ENCODE measurements at regions not wholly inside any gene's neighbourhood (a gene's known extent, or its start where the extent isn't known, plus 50 kb on each side); places are given as distances from the start of the nearest gene placed in this dataset.
A peak's percentile ranks its signal among the peaks of the same experiment; 100 is the strongest.
"Not testable (repeated sequence)": the region's sequence is repeated elsewhere in the genome, so short reads cannot be mapped to it uniquely, and the experiment has no call there.

DNA sequence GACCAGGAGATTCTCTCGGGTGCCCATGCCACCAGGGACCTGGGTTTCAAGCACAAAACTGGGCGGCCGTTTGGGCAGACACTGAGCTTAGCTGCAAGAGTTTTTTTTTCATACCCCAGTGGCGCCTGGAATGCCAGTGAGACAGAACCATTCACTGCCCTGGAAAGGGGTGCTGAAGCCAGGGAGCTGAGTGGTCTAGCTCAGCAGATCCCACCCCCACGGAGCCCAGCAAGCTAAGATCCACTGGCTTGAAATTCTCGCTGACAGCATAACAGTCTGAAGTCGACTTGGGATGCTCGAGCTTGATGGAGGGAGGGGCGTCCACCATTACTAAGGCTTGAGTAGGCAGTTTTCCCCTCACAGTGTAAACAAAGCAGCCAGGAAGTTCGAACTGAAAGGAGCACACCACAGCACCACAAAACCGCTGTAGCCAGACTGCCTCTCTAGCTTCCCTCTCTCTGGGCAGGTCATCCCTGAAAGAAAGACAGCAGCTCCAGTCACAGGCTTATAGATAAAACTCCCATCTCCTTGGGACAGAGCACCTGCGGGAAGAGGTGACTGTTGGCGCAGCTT, 157.7 kb downstream of the GIPC2 start:
- not testable (repeated sequence) for H3K4me1 ChIP-seq (ENCODE audit: control insufficient read depth, insufficient read depth, low read length); H3K36me3 ChIP-seq (ENCODE audit: insufficient read depth, low read length); H3K4me3 ChIP-seq (ENCODE audit: low read length); H3K27me3 ChIP-seq (ENCODE audit: control insufficient read depth, insufficient read depth, low read length); H3K4me2 ChIP-seq (ENCODE audit: low read length); H3K9ac ChIP-seq (ENCODE audit: low read depth, low read length); H3K9me3 ChIP-seq (replicated peaks; ENCODE audit: low read length)

DNA sequence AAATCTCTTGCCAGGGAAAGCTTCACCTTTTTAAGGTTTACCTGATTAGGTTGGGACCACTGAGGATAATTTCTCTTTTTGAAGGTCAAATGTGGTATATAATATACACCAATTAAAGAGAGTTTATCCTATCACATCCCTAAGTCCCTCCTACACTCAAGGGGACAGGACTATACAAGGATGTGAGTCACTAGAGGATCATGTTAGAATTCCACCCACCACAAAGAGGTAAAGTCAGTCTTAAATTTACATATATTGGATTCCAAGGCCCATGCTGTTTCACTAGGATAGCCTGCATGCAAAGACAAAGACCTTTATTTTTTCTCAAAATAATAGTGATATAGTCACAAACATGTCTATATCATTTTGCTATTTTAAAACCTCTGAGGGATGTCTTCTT, 164.4 kb downstream of the GIPC2 start:
- Histone ChIP-seq H3K36me3 (ENCODE audit: insufficient read depth, low read length) (no peaks in the 10 kb centered on the region), H3K9ac (ENCODE audit: low read depth, low read length) (no peak overlapping the region), H3K4me2 (ENCODE audit: low read length) (no peak overlapping the region), H3K9me3 (replicated peaks; ENCODE audit: low read length) (no peaks in the 10 kb centered on the region), H3K4me1 (ENCODE audit: control insufficient read depth, insufficient read depth, low read length) (peaks cover 7% of the 10 kb centered on the region), H3K27me3 (ENCODE audit: control insufficient read depth, insufficient read depth, low read length) (no peaks in the 10 kb centered on the region), H3K4me3 (ENCODE audit: low read length) (no peak overlapping the region)

DNA sequence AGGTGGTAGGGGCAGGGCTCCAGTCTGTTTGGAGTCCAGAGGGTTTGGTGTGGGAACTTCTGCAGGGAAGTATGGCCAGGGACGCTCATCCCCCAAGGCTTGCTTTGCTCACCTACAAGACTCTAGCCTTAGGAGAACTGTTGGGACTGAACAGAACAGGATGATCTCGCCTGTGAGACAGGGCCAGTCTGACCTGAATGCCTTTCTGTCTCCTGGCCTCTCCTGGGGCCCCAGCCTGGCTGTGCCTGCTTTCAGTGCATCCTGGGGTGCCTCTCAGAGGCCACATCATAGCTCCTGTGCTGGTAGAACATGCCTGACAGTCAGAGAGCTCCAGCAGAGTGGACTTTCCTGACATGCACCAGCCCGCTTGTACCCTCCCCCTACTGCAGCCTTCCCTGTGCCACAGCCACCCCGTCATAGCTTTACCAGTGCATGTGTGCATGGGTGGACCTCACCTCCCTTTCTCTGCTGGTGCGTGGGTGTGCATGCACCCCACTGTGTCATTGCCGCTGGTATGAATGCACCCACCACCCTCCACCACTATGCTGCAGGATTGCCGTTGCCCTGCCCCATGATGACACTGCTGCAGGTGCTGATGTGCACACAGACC, 165.8 kb downstream of the GIPC2 start:
- no peaks in the 10 kb centered on the region for H3K27me3 ChIP-seq (ENCODE audit: control insufficient read depth, insufficient read depth, low read length)
- H3K4me2 ChIP-seq (ENCODE audit: low read length) = no peak overlapping the region
- no peaks in the 10 kb centered on the region for H3K36me3 ChIP-seq (ENCODE audit: insufficient read depth, low read length)
- no peaks in the 10 kb centered on the region for H3K9me3 ChIP-seq (replicated peaks; ENCODE audit: low read length)
- H3K4me1 ChIP-seq (ENCODE audit: control insufficient read depth, insufficient read depth, low read length) = peaks cover 7% of the 10 kb centered on the region
- H3K9ac ChIP-seq (ENCODE audit: low read depth, low read length) = no peak overlapping the region
- no peak overlapping the region for H3K4me3 ChIP-seq (ENCODE audit: low read length)

DNA sequence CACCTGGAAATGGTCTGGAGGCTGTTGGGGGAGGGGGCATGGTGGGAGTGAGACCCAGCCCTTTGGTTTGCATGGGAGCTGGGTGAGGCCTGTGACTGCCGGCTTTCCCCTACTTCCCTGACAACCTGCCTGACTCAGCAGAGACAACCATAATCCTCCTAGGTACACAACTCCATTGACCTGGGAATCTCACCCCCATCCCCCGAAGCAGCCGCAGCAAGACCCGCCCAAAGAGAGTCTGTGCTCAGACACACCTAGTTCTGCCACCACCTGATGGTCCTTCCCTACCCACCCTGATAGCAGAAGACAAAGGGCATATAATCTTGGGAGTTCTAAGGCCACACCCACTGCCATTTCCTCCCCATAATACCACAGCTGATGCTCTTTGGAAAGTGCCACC, 168.6 kb downstream of the GIPC2 start:
- no peaks in the 10 kb centered on the region for H3K27me3 ChIP-seq (ENCODE audit: control insufficient read depth, insufficient read depth, low read length)
- no peaks in the 10 kb centered on the region for H3K36me3 ChIP-seq (ENCODE audit: insufficient read depth, low read length)
- H3K4me3 ChIP-seq (ENCODE audit: low read length) = no peak overlapping the region
- no peaks in the 10 kb centered on the region for H3K9me3 ChIP-seq (replicated peaks; ENCODE audit: low read length)
- no peak overlapping the region for H3K4me2 ChIP-seq (ENCODE audit: low read length)
- peaks cover 7% of the 10 kb centered on the region for H3K4me1 ChIP-seq (ENCODE audit: control insufficient read depth, insufficient read depth, low read length)
- H3K9ac ChIP-seq (ENCODE audit: low read depth, low read length) = no peak overlapping the region

DNA sequence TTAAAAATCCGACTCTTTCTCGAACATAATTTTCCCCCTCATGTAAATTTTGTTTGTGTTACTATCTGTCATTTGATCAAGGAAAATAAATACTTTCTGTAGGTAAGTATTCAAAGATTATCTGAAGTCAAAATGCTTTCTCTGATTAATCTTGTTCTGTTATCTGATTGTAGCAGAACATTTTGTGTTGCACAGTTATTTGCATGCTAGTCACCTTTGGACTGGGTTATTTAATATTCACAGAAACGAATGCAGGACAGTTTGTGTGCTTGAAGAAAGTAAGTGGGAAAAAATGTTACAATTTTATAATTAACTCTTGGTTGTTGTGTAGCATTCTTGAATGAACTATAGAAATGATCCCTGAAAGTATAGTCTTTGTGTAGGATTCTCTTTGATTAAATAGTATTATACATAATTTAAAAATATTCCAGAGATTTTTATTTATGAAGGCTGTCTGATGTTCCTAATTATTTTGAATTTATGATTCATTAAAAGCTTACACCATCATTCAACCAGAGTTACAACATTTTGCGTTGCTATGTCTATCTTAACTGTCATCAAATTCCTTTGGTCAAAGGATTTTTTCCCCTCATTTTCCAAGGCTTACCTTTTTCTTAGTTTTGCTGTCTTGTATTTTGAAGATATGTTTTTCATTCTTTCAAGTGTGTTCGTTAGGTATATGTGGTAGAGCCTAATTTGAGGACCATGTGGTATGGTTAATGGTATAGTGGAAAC, 176.6 kb downstream of the GIPC2 start:
- Histone ChIP-seq H3K36me3 (ENCODE audit: insufficient read depth, low read length) (no peaks in the 10 kb centered on the region), H3K4me2 (ENCODE audit: low read length) (no peak overlapping the region), H3K4me3 (ENCODE audit: low read length) (no peak overlapping the region), H3K9me3 (replicated peaks; ENCODE audit: low read length) (peaks cover under 1% of the 10 kb centered on the region), H3K27me3 (ENCODE audit: control insufficient read depth, insufficient read depth, low read length) (no peaks in the 10 kb centered on the region), H3K4me1 (ENCODE audit: control insufficient read depth, insufficient read depth, low read length) (peaks cover 18% of the 10 kb centered on the region), H3K9ac (ENCODE audit: low read depth, low read length) (no peak overlapping the region)

DNA sequence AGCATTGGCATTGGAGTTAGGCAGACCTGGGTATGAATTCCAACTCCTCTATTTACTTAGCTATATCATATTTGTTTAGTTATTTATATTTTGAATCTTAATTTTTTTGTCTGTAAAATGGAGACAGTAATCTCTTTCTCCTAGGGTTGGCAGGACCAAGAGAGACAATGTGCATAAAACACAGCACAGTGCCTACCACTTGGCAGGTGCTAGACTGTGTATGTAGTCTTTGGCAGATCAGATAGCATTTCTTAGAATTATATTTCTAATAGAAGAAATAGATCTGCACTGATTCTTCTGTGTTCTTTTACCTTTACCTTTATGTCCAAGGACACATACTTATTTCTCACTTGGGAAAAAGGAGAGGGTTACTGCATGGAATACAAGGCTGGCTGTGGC, 177.2 kb downstream of the GIPC2 start:
- Histone ChIP-seq H3K9ac (ENCODE audit: low read depth, low read length) (no peak overlapping the region), H3K4me2 (ENCODE audit: low read length) (peak overlapping the region; percentile 59), H3K9me3 (replicated peaks; ENCODE audit: low read length) (peaks cover 6% of the 10 kb centered on the region), H3K4me3 (ENCODE audit: low read length) (peak overlapping the region; percentile 41), H3K4me1 (ENCODE audit: control insufficient read depth, insufficient read depth, low read length) (peaks cover 18% of the 10 kb centered on the region), H3K27me3 (ENCODE audit: control insufficient read depth, insufficient read depth, low read length) (no peaks in the 10 kb centered on the region), H3K36me3 (ENCODE audit: insufficient read depth, low read length) (no peaks in the 10 kb centered on the region)

DNA sequence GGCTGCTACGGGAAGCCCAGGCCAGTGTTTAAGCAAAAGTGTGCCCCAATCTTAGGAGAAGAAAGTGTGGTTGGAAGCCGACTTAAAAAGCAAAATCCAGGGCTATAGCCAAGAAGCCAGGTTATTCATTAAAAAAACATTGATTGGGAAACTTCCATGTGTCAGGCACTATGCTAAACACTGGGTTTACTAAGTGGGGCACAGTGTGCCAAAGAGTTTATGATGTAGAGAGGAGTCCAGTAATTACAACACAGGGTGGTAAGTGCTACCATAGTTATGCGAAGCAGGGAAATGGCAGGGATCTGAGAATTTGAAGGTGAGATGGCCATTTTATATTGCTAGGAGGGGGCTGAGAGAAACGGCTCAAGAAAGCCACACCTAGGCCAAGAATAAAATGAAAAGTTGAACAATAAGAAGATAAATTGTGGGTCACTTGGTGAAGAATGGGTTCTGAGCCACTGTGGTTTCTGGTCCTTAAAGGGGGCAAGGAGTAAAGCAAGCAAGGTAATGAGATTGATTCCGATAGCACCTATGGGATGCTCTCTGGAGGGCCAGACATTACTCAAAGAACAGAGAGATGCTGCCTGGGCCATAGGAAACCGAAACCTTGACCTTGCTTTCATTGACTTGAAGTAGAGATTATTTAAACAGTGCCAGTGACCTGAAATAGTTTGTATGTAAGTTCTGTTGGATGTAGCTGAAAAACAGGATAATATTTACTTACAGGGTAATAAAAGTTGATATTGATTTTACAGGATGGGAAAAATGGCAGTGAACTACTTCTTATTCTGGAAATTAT, 177.8 kb downstream of the GIPC2 start:
- Histone ChIP-seq H3K9ac (ENCODE audit: low read depth, low read length) (no peak overlapping the region), H3K4me2 (ENCODE audit: low read length) (peak overlapping the region; percentile 59), H3K4me3 (ENCODE audit: low read length) (peak overlapping the region; percentile 41), H3K4me1 (ENCODE audit: control insufficient read depth, insufficient read depth, low read length) (peaks cover 18% of the 10 kb centered on the region), H3K36me3 (ENCODE audit: insufficient read depth, low read length) (no peaks in the 10 kb centered on the region), H3K27me3 (ENCODE audit: control insufficient read depth, insufficient read depth, low read length) (no peaks in the 10 kb centered on the region), H3K9me3 (replicated peaks; ENCODE audit: low read length) (peaks cover 6% of the 10 kb centered on the region)

DNA sequence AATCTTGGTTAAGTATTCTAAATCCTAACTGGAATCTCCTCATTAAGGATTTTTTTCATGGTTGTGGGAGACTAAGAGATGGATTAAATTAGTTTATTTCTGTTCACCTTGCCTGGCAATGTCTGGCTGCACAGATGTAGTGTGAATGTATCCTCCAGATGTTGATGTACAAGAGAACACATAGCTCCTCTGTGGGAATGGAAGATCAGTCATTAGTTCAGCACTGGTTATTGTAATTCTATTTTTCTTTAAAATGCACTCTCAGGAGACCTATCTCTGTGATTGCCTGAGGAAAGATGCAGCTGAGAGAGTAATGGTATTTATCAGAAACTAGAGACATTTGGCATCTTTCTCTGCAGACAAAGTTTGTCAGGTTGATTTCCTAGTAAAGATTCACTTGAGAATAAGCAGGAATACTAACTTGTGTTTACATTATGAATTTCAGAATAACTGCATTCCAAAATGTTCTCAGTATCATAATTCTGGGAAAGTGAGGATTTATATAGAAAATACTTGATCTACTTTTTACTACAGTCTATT, 178.6 kb downstream of the GIPC2 start:
- H3K4me2 ChIP-seq (ENCODE audit: low read length) = no peak overlapping the region
- H3K4me1 ChIP-seq (ENCODE audit: control insufficient read depth, insufficient read depth, low read length) = peaks cover 24% of the 10 kb centered on the region
- H3K4me3 ChIP-seq (ENCODE audit: low read length) = no peak overlapping the region
- peaks cover 6% of the 10 kb centered on the region for H3K9me3 ChIP-seq (replicated peaks; ENCODE audit: low read length)
- no peak overlapping the region for H3K9ac ChIP-seq (ENCODE audit: low read depth, low read length)
- H3K36me3 ChIP-seq (ENCODE audit: insufficient read depth, low read length) = no peaks in the 10 kb centered on the region
- no peaks in the 10 kb centered on the region for H3K27me3 ChIP-seq (ENCODE audit: control insufficient read depth, insufficient read depth, low read length)

DNA sequence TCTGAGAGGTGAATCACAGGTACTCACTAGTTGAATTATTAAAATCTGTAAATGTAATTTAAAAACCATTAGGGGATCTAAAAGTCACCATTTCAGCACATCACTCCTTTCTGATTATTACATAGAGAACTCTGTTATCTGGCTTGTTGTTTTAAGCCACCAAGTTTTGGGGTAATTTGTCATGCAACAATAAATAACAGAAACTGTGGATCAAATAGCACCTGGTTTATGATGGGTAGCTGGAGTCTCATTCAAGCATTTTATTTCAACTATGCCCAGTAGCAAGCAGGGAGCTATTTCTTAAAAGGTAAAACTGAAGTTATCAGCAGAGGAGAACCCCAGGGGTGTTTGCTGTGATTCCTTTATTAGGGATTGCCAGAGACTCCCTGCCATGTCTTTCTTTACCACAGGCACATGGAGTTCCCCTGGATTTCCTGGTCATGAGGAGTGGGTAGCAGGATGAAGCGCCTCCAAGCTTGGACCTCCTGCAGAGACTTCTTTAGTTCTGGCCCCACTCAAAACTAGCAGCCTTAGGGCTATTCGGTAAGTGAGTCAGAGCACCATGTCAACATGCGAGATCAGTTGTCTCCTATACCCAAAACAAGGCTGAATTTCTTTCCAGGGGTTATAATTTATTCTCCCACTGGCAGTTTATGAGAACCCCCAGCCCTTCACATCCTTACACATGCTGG, 179.2 kb downstream of the GIPC2 start:
- no peak overlapping the region for H3K4me2 ChIP-seq (ENCODE audit: low read length)
- peaks cover 29% of the 10 kb centered on the region for H3K4me1 ChIP-seq (ENCODE audit: control insufficient read depth, insufficient read depth, low read length)
- H3K9me3 ChIP-seq (replicated peaks; ENCODE audit: low read length) = peaks cover 6% of the 10 kb centered on the region
- H3K36me3 ChIP-seq (ENCODE audit: insufficient read depth, low read length) = no peaks in the 10 kb centered on the region
- no peak overlapping the region for H3K4me3 ChIP-seq (ENCODE audit: low read length)
- no peaks in the 10 kb centered on the region for H3K27me3 ChIP-seq (ENCODE audit: control insufficient read depth, insufficient read depth, low read length)
- no peak overlapping the region for H3K9ac ChIP-seq (ENCODE audit: low read depth, low read length)

DNA sequence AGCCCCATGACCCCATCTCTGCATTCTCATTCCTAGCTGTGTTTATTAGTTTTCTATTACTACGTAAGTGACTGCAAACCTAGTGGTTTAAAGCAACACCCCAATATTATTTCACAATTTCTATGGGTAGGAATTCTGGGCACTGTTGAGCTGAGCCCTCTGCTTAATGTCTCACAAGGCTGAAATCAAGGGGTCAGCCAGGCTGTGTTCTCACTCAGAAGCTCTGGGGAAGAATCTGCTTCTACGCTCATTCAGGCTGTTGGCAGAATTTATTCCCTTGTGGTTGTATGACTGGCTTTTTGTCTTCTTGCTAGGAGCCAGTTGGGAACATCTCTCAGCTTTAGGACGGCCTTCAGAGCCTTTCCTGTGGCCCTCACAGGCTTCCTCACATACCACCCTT, 181.0 kb downstream of the GIPC2 start:
- H3K36me3 ChIP-seq (ENCODE audit: insufficient read depth, low read length) = no peaks in the 10 kb centered on the region
- peaks cover 29% of the 10 kb centered on the region for H3K4me1 ChIP-seq (ENCODE audit: control insufficient read depth, insufficient read depth, low read length)
- H3K9me3 ChIP-seq (replicated peaks; ENCODE audit: low read length) = peaks cover 6% of the 10 kb centered on the region
- H3K4me3 ChIP-seq (ENCODE audit: low read length) = no peak overlapping the region
- no peak overlapping the region for H3K9ac ChIP-seq (ENCODE audit: low read depth, low read length)
- no peaks in the 10 kb centered on the region for H3K27me3 ChIP-seq (ENCODE audit: control insufficient read depth, insufficient read depth, low read length)
- no peak overlapping the region for H3K4me2 ChIP-seq (ENCODE audit: low read length)
